ENCODE measurements at regions not wholly inside any gene's neighbourhood (a gene's known extent, or its start where the extent isn't known, plus 50 kb on each side); places are given as distances from the start of the nearest gene placed in this dataset.

DNA sequence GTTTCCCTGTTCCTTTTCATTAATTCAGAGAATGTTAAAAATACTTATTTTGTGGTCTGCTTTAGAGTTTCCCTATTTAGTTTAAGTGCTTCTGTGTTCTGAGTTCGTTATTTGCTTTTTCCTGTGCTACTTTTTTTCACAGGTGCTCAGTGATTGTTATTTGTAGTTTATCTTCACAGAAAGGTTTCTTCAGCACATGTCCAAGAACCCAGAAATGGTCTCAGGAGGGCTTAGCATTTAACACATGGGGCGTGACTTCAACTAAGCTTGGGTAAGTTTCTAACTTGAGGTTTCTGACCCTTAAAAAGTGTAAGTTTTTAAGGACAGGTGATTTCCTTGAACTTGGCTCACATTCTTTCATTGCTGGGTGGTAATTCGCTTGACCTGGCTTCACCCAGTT is 157.3 kb downstream of the AASDHPPT start (continued):
- TF ChIP-seq ZNF23 (tag by site-specific recombination; IDR thresholded peaks at IDR 0.05; ENCODE audit: borderline replicate concordance): no peak
- TF ChIP-seq ZNF121 (tag by site-specific recombination; IDR thresholded peaks at IDR 0.05): no peak
- TF ChIP-seq GFI1B (tag by site-specific recombination; IDR thresholded peaks at IDR 0.05): no peak
- no peak for TF ChIP-seq KLF7 (tag by site-specific recombination; IDR thresholded peaks at IDR 0.05; ENCODE audit: borderline replicate concordance)
- TF ChIP-seq MZF1 (tag by site-specific recombination; IDR thresholded peaks at IDR 0.05; ENCODE audit: borderline replicate concordance): no peak
- no peak for TF ChIP-seq ZNF610 (tag by site-specific recombination; IDR thresholded peaks at IDR 0.05; ENCODE audit: borderline replicate concordance)
- TF ChIP-seq ZNF544 (tag by site-specific recombination; IDR thresholded peaks at IDR 0.05): no peak
- no peak for TF ChIP-seq HOXC10 (CRISPR knock-in tag; IDR thresholded peaks at IDR 0.05)
- TF ChIP-seq ZNF202 (tag by site-specific recombination; IDR thresholded peaks at IDR 0.05; ENCODE audit: borderline replicate concordance): no peak
- TF ChIP-seq ZNF843 (tag by site-specific recombination; IDR thresholded peaks at IDR 0.05): no peak
- no peak for TF ChIP-seq ZNF521 (tag by site-specific recombination; IDR thresholded peaks at IDR 0.05)

DNA sequence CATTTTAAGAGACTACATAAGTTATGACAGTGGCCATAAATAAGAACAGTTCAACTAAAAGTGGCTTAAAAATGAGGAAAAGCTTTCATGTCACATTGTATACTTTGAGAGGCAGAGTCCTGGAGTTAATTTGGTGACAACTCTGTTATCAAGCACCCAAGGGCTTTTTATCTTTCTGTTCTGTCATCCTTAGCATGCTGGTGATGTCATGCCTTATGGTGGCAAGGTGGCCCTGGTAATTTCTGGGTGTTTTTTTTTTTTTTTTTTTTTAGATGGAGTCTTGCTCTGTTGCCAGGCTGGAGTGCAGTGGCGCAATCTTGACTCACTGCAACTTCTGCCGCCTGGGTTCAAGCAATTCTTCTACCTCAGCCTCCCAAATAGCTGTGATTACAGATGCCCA is 158.8 kb downstream of the AASDHPPT start:
- Histone ChIP-seq H3K9me3 (ENCODE audit: control insufficient read depth, insufficient read depth, low read depth, low read length) (no peaks in the 10 kb centered on the region), H3K27ac (ENCODE audit: extremely low read depth, low read depth, low read length) (no peak overlapping the region), H3K4me3 (ENCODE audit: low read depth, low read length) (no peak overlapping the region), H3K4me1 (ENCODE audit: control insufficient read depth, insufficient read depth, low read length) (no peaks in the 10 kb centered on the region), H3K36me3 (ENCODE audit: control insufficient read depth in 2 of 2, insufficient read depth in 1 of 2, low read length in 2 of 2) (no peaks in the 10 kb centered on the region)
- POLR2A ChIA-PET: no interaction called here
- TF ChIP-seq, protein P1, sequence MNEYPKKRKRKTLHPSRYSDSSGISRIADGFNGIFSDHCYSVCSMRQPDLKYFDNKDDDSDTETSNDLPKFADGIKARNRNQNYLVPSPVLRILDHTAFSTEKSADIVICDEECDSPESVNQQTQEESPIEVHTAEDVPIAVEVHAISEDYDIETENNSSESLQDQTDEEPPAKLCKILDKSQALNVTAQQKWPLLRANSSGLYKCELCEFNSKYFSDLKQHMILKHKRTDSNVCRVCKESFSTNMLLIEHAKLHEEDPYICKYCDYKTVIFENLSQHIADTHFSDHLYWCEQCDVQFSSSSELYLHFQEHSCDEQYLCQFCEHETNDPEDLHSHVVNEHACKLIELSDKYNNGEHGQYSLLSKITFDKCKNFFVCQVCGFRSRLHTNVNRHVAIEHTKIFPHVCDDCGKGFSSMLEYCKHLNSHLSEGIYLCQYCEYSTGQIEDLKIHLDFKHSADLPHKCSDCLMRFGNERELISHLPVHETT (tag by site-specific recombination; IDR thresholded peaks at IDR 0.05): no peak
- TF ChIP-seq, protein P2, sequence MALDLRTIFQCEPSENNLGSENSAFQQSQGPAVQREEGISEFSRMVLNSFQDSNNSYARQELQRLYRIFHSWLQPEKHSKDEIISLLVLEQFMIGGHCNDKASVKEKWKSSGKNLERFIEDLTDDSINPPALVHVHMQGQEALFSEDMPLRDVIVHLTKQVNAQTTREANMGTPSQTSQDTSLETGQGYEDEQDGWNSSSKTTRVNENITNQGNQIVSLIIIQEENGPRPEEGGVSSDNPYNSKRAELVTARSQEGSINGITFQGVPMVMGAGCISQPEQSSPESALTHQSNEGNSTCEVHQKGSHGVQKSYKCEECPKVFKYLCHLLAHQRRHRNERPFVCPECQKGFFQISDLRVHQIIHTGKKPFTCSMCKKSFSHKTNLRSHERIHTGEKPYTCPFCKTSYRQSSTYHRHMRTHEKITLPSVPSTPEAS (tag by site-specific recombination; IDR thresholded peaks at IDR 0.05): no peak
- TF ChIP-seq, protein P3, sequence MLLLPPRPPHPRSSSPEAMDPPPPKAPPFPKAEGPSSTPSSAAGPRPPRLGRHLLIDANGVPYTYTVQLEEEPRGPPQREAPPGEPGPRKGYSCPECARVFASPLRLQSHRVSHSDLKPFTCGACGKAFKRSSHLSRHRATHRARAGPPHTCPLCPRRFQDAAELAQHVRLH (tag by site-specific recombination; IDR thresholded peaks at IDR 0.05): no peak
- TF ChIP-seq GLIS1 (tag by site-specific recombination; IDR thresholded peaks at IDR 0.05) (no peak), ZFP69B (tag by site-specific recombination; IDR thresholded peaks at IDR 0.05) (no peak), ZNF311 (tag by site-specific recombination; IDR thresholded peaks at IDR 0.05; ENCODE audit: borderline replicate concordance) (no peak), ZBTB17 (tag by site-specific recombination; IDR thresholded peaks at IDR 0.05) (no peak), ZNF768 (tag by site-specific recombination; IDR thresholded peaks at IDR 0.05) (no peak), ZNF792 (tag by site-specific recombination; IDR thresholded peaks at IDR 0.05) (no peak), ZSCAN23 (tag by site-specific recombination; IDR thresholded peaks at IDR 0.05) (no peak), OSR2 (tag by site-specific recombination; IDR thresholded peaks at IDR 0.05) (no peak), ZFHX2 (tag by site-specific recombination; conservative IDR thresholded peaks at IDR 0.05) (no peak), ZNF394 (tag by site-specific recombination; IDR thresholded peaks at IDR 0.05; ENCODE audit: borderline replicate concordance) (no peak), HOXD13 (CRISPR knock-in tag; IDR thresholded peaks at IDR 0.05; ENCODE audit: borderline replicate concordance) (no peak), SP7 (tag by site-specific recombination; IDR thresholded peaks at IDR 0.05) (no peak), ZNF239 (tag by site-specific recombination; IDR thresholded peaks at IDR 0.05) (no peak), ZNF223 (tag by site-specific recombination; IDR thresholded peaks at IDR 0.05) (no peak)
- TF ChIP-seq, protein P4, sequence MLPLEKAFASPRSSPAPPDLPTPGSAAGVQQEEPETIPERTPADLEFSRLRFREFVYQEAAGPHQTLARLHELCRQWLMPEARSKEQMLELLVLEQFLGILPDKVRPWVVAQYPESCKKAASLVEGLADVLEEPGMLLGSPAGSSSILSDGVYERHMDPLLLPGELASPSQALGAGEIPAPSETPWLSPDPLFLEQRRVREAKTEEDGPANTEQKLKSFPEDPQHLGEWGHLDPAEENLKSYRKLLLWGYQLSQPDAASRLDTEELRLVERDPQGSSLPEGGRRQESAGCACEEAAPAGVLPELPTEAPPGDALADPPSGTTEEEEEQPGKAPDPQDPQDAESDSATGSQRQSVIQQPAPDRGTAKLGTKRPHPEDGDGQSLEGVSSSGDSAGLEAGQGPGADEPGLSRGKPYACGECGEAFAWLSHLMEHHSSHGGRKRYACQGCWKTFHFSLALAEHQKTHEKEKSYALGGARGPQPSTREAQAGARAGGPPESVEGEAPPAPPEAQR (tag by site-specific recombination; IDR thresholded peaks at IDR 0.05): no peak
- CTCF ChIA-PET: interaction anchor here (0.5 to 0.9 kb wide), 2 partner anchors 16 to 476 kb away, joined by 3 to 5 read pairs; no protein-coding TSS in a partner anchor

Measured in HEK293 (cell line).